GM18507 (cell line): ENCODE measurements at regions not wholly inside any gene's neighbourhood (a gene's known extent, or its start where the extent isn't known, plus 50 kb on each side); places are given as distances from the start of the nearest gene placed in this dataset.
"Not testable (repeated sequence)": the region's sequence is repeated elsewhere in the genome, so short reads cannot be mapped to it uniquely, and the experiment has no call there.

Experiments used
- DNase-seq: peaks from one replicate; pipeline ENCODE4 v3.0.0; 2011; ENCODE audit warnings: low read depth; ENCODE audit not compliant: insufficient read length; ENCODE audit errors: extremely low spot score
- FAIRE-seq: peaks from 2 replicates; lab custom pipeline; 2011; peaks lifted over from hg19 to GRCh38; lab: Jason Lieb, UNC

DNA sequence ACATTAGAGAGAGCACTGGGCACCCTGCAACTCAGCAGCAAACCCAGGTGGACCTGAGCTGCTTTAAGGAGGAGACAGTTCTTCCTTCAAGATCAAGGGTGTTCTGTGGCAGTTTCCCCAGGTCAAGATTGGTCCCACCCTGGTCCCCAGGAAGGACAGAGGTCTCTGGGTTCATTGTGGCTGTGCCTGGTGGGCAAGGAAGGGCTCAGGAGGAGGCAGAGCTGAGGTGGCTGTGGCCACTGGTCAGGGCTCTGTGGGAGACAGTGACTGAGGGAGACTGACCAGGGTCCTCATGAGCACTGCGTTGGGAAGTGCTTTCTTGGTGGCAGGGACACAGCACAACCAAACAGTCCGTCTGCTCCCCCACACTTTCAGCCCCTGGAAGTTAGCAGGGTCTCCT, 141.3 kb downstream of the FCRL5 start:
- DNase-seq (no peak), FAIRE-seq (no peak)

DNA sequence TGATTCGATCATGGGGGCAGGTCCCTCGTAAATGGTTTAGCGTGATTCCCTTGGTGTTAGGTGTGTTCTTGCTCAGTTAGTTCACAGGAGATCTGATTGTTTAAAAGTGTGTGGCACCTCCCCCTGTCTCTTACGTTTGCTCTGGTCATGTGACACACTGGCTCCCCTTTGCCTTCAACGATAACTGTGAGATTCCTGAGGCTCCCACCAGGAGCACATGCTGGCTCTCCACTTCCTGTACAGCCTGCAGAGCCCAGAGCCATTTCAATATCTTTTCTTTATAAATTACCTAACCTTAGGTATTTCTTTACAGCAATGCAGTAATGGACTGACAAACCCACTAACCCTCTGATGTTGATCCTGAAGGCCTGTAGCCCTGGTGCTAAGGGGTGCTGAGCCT, 141.9 kb downstream of the FCRL5 start:
- DNase-seq (no peak), FAIRE-seq (no peak)

DNA sequence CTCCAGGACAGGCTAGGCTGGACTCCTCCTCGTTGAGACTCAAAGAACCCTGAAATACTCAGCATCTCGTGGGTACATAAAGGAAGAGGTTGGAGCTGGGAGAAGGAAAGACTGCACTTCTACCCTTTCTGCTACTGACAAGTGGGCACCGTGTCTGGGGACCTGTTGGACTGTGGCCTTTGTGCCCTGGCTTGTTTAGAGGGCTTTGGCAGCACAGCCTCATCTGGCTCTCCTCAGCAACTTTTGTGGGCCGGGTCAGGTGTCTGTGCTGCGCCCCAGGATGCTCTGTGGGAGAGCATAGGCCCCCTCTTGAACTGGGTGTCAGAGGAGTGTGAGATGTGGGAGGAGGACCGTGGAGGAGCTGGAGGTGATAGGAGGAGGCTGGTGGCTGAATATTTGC, 142.4 kb downstream of the FCRL5 start:
- FAIRE-seq (no peak), DNase-seq (no peak)

DNA sequence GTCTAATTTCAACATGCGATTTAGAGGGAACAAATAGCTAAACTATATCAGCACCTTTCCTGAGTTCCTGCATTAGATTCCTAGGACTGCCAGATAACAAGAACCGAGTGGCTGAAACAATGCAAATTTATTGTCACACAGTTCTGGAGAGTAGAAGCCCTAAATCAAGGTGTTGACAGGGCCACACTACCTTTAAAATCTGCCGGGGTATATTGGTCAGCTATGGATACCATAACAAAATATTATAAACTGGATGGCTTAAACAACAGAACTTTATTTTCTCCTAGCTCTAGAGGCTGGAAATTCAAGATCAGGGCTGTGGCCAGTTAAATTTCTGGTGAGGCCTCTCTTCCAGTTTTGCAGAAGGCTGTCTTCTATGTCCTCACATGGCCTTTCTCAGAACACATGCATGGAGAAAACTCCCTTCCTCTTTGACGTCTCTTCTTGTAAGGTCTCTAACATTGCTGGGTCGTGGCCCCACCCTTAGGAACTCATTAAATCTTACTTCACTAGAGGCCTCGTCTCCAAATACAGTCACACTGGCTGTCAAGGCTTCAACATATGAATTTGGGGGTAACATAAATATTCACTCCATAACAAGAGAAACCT, 144.3 kb downstream of the FCRL5 start:
- no peak for DNase-seq
- no peak for FAIRE-seq

DNA sequence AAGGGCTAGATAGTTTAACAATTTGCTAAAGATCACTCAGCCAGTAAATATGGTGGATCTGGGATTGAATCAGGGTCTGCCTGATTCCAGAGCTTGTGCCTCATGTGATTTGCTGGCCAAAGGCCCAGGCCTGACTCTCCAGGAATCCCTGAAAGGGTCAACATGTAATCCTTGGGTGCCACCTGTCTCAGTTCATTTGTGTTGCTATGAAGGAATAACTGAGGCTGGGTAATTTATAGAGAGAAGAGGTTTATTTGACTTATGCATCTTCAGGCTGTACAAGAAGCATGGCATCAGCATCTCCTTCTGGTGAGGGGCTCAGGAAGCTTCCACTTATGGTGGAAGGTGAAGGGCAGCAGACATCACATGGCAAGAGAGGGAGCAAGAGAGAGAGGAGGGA, 144.9 kb downstream of the FCRL5 start:
- DNase-seq: no peak
- no peak for FAIRE-seq

DNA sequence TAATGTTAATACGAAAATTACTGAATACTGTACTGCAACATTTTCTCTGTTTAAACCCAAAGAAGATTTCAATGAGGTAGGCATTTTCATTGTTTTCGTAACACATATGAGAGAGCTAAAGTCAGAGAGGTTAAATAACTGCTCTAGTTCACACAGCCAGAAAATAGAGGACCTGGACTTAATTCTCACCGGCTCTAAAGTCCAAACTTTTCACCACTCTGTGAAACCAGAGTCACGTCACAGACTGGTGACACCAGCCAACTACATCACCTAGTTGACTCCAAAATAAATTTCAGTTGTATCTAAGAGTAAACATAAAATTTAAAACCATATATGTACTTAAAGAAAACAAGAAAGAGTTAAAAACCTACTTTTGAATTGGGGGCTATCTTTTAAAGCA, 146.7 kb downstream of the FCRL5 start:
- no peak for FAIRE-seq
- no peak for DNase-seq

DNA sequence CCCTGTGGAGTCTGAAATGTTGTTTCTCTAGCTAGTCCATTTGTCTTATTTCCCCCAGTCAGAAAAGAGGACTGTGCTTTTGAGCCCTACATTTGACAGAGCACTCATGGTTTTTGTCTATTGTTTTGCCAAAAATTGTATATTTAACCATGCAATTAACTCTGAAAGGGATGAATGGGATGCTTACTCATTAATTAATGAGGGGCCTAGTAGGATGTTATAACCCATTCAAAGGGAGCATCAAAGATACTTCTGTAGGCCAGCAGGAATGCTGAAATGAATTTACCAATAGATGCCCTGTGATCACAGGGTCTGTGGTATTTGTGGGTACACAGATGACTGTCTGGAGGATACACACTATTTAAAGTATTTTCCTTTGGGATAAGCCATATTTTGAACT, 147.7 kb downstream of the FCRL5 start:
- DNase-seq: no peak
- no peak for FAIRE-seq

DNA sequence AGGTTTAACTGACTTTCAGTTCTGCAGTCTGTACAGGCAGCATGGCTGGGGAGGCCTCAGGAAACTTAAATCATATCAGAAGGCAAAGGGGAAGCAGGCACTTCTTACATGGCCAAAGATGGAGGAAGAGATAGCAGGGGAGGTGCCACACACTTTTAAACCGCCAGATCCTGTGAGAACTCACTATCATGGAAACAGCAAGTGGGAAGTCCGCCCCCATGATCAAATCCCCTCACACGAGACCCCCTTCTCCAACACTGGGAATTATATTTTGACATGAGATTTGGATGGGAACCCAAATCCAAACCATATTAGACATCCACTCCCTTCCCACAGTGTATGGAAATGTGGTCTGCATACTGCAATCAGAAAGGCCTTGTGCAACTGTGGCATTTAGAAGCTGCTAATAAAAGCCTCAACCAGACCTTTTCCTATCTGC, 148.2 kb downstream of the FCRL5 start:
- peak; percentile 60 for FAIRE-seq
- DNase-seq: no peak

DNA sequence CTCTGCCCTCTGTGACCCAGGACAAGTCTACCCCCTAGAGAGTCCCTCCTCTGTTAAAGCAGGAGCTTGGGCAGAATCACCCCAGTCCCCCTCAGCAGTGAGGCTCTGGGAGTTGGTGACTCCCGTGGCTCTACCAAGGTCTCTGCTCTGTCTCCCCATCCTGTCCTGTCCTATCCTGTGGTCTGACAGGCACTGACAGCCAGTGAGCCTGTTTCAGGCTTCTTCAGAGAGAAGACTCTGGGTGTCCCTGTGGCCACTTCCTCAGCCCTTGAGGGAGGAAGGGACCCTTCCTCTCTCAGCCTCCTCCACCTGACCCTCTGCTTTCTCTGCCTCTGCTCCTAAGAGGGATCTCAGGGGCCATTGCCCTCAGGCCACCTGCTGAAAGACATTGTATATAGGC, 148.7 kb downstream of the FCRL5 start:
- DNase-seq (no peak), FAIRE-seq (peak; percentile 18)

DNA sequence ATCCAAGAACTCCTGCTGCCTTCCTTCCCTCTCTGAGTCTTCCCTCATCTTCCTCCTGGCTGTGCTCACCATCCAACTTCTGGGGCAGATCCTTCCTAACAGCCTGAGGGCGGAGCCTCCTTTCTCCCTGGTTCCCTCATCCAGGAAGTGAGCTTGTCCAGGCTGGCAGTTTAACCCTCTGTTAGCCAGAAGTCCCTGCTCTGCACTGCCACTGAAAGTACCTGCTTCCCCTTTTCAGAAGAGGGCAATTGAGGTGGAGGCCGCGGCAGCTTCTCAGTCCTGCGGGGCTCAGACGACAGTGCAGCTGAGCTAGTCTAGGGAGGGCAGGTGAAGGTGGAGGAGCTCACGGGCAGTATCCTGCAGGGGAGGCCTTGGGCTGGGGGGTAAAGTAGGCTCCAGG, 149.1 kb downstream of the FCRL5 start:
- DNase-seq (peak; percentile 29), FAIRE-seq (peak; percentile 89)

DNA sequence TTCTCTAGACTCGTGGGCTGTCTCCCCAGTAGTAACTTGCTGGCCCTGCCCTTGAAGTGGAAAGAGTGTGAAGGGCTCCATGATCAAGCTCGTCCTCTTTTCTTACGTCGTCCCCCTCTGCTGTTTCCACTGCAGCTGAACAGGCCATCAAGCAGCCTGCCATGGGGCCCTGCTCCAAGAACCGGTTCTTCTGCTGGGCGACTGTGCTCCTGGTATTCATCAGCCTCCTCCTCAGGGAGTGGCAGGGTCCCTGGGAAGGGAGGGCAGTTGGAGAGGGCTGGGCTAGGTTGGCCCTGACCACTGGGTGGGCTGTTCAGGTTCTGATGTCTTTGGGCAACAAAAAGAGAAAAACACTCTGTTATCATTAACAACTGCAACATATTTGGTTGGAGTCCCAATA, 151.5 kb downstream of the FCRL5 start:
- DNase-seq (no peak), FAIRE-seq (no peak)

DNA sequence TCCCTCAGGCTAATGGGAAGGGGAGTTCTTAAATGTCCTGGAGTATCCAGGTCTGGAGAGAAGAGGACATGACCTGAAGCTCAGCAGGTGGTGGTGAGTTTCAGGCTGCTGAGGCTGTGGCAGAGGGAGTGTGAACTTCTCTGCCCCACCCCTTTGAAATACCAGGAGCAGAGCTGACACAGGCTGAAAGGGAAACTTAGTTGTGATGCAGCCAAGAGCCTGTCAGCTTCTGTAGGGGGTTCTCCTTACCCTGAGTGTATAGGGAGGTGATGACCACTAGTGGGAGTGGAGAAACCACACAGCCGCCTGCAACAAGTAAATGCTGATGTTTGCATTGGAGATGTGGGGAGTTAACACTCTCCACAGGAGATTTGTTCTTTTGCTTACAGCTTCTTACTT, 152.3 kb downstream of the FCRL5 start:
- peak; percentile 73 for FAIRE-seq

DNA sequence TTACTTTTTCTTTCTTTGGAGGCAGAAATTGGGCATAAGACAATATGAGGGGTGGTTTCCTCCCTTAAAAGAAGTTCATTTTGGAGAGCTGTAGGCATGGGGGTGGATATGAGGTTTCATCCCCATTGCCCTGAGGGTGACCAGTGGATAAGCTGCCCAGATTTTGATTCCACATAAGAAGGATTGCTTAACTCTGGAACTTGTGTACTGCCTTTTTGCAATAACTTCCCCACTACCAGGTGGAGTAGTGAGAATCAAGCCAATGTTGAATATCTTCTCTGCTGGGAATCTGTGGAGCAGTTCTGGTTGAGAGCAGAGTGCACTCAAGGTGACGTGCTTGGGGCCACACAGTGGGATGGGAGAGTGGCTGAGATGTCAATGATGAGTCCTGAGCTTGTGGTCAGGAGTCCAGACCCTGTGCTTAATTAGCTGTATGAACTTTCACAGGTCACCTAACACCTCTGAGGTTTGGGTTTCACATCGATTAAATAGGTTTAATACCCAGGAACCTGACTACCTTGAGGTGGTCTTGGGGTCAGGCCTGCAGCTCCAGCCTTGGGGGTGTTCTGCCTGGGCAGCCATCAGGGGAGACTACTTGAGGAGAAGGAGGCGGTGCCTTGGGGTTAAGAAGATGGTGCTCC, 152.9 kb downstream of the FCRL5 start:
- peak; percentile 31 for FAIRE-seq
- no peak for DNase-seq

More for the DNA sequence above, 152.3 kb downstream of the FCRL5 start:
- peak; percentile 48 for DNase-seq

DNA sequence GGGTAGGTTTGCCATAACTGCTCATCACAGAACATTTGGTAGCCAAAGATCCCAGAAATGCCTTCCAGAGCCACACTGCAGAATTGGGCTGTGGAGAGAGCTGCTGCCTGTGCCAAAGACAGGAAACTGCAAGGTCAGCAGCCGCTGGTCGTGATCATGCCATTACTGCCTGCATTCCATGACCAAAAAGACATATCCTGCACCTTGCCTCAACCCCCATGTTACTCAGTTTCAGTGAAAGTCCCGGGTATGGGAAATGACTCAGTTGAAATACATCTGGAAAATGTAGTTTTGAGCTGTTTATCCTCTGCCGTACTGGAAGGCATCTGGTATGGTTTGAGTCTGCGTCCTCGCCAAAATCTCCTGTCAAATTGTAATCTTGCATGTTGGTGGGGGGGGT, 161.7 kb downstream of the FCRL5 start:
- FAIRE-seq: no peak
- no peak for DNase-seq

DNA sequence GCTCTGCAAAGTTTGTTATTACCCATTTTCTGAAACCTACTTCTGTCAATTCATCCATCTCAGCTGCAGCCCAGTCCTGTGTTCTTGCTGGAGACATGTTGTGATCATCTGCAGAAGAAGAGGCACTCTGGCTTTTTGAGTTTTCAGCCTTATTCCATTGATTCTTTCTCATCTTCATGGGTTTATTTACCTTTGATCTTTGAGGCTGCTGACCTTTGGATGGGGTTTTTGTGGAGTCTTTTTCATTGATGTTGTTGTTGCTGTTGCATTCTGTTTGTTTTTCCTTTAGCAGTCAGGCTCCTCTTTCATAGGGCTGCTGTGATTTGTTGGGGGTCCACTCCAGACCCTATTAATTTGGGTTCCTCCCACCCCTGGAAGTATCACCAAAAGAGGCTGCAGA, 164.3 kb downstream of the FCRL5 start:
- FAIRE-seq: no peak
- DNase-seq: no peak

DNA sequence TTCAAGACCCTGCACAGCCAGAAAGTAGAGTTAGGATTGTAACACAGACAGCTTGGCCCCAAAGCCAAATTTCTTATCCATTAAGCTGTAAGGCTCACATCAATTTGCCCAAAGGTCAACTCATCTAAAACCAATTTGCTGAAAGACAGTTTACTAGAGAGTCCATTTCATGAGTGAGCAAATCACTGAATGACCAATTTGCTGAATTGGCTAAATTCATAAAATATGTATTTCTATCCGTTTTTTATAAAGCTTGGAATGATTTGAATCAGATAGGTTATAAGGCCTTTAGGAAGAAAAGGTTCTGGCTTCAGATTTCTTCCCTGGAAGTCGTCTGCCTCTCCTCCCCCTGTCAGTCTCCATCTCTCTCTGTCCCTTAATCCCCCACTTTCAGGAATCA, 168.1 kb downstream of the FCRL5 start:
- FAIRE-seq: no peak
- no peak for DNase-seq

DNA sequence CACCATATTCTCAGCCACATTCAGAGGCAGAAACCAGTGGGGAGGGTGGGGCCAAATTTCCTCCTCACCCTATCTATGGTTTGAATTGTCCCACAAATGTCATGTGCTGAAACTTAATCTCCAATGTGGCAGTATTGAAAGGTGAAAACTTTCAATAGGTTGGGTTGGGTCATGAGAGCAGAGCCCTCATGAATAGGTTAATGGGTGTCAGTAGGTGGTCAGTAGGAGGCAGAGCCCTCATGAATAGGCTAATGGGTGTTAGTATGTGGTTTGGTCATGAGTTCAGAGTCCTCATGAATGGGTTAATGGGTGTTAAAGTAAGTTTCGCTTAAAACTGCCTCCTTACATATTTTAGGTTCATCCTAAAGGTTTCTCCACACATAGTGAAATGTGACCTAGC, 170.0 kb downstream of the FCRL5 start:
- FAIRE-seq: peak; percentile 71
- no peak for DNase-seq

DNA sequence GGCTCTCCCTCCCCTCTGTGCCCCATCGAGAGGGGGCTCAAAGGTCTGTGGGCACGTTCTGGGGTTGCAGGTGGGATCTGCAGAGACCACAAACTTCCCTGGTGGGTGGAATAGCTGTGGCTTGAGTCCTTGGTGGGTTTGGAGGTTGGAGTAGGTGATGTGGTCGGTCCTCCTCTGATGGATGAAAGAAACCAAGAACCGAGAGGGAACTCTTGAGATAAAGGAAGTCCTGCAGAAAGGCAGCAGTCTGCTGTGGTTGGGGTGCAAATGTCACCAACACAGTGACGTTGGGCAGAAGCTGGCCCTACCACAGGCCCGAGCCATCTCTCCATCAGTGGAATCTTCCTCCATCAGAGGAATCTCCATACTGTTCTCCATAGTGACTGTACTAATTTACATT, 171.8 kb downstream of the FCRL5 start:
- FAIRE-seq (peak; percentile 9), DNase-seq (no peak)

DNA sequence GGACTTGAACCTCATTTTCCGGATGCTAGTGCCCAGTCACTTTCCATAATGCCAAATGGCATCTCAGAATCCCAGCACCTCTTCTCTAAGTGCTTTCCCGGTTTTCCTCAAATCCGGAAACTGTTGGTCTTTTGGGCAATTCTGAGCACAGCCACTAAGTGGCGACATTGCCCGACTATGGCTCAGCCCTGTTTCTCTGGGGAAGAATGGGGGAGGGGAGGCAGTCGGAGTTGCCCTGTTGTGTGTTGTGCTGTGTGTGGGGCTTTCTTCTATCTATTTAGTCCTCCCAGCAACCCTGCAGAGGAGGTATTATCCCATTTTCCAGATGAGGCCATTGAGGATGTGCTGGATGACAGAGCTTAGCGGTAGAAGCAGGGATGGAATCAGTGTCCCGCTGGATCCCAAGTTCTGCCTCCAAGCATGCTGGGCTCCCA, 175.0 kb downstream of the FCRL5 start:
- FAIRE-seq: peak; percentile 70
- DNase-seq: not testable (repeated sequence)

DNA sequence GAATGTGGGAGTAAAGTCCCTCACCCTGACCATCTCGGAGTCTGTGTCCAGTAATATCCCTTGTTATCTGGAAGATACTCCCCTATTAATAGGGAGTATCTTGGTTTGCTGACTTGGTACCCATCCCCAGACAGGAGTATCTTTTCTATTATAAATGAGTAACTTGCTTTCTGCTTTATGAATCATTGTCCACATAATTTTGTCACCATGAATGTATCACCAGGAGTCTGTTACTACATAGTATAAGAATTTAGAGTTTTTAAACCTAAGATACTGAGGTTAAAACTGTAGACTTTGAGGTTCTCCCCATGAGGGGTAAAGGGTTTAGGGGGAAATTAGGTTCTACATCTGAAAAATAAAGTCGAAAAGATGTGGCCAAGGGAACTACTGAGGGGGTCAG, 175.6 kb downstream of the FCRL5 start:
- DNase-seq (no peak), FAIRE-seq (no peak)

DNA sequence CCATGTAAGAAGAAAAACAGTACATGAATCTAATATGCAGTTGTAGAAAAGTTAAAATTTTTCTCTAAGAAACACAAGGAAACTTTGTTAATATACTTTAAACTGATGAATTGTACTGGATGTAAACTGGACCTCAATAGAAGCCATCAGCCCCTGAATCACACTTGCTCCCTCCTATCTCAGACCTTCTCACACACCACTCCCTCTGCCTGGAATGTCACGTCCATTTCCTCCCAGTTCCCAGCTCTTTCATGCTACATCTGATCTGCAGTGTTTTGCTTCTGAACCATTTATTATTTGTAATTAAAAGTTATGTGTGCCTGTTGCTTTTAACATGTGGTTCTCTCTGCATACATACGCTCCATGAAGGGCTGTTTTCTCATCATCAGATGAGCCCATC, 180.0 kb downstream of the FCRL5 start:
- FAIRE-seq, DNase-seq: not testable (repeated sequence)

DNA sequence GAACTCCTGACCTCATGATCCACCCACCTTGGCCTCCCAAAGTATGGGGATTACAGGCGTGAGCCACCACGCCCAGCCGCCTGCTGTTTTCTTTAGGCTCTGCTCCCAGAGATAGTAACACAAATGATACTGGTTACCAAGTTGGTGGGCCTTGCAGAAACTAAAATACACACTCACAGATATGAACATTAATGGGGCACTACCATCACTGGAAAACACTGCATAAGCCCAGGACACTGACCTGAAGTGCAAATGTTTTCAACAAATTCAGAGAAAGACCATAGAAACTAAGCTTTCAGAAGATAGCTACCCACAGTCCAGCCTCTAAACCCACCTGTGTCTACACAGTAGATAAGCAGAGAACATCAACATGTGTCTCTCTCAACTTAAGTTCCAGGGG, 180.5 kb downstream of the FCRL5 start:
- FAIRE-seq: no peak
- no peak for DNase-seq
